ENCODE measurements at regions not wholly inside any gene's neighbourhood (a gene's known extent, or its start where the extent isn't known, plus 50 kb on each side); places are given as distances from the start of the nearest gene placed in this dataset.

GRCh38 chr15:69825941-69826818 lies 271.5 kb downstream of the TLE3 start:
- Histone ChIP-seq H3K36me3 (ENCODE audit: insufficient read depth, low read length) (no peaks in the 10 kb centered on the region), H3K9me3 (ENCODE audit: low read length) (no peaks in the 10 kb centered on the region), H3K4me3 (ENCODE audit: low read length) (no peak overlapping the region), H3K4me1 (ENCODE audit: insufficient read depth, low read length) (no peaks in the 10 kb centered on the region), H3K27me3 (ENCODE audit: insufficient read depth, low read length) (no peaks in the 10 kb centered on the region), H2AFZ (ENCODE audit: low read depth, low read length) (no peak overlapping the region)

GRCh38 chr15:69826819-69827175 lies 270.9 kb downstream of the TLE3 start:
- no peaks in the 10 kb centered on the region for H3K36me3 ChIP-seq (ENCODE audit: insufficient read depth, low read length)
- H3K9me3 ChIP-seq (ENCODE audit: low read length): no peaks in the 10 kb centered on the region
- H3K4me3 ChIP-seq (ENCODE audit: low read length): no peak overlapping the region
- H3K4me1 ChIP-seq (ENCODE audit: insufficient read depth, low read length): no peaks in the 10 kb centered on the region
- H2AFZ ChIP-seq (ENCODE audit: low read depth, low read length): no peak overlapping the region
- H3K27me3 ChIP-seq (ENCODE audit: insufficient read depth, low read length): peaks cover 5% of the 10 kb centered on the region

- H3K4me3 ChIP-seq (ENCODE audit: low read length): no peak overlapping the region
- H3K36me3 ChIP-seq (ENCODE audit: insufficient read depth, low read length): no peaks in the 10 kb centered on the region
- H2AFZ ChIP-seq (ENCODE audit: low read depth, low read length): no peak overlapping the region
- H3K9me3 ChIP-seq (ENCODE audit: low read length): no peaks in the 10 kb centered on the region
- H3K27me3 ChIP-seq (ENCODE audit: insufficient read depth, low read length): peaks cover 5% of the 10 kb centered on the region
- H3K4me1 ChIP-seq (ENCODE audit: insufficient read depth, low read length): no peaks in the 10 kb centered on the region
Measured at GRCh38 chr15:69827751-69828150, 270.0 kb downstream of the TLE3 start.

GRCh38 chr15:69828181-69828828 lies 269.4 kb downstream of the TLE3 start:
- Histone ChIP-seq H3K4me3 (ENCODE audit: low read length) (no peak overlapping the region), H3K27me3 (ENCODE audit: insufficient read depth, low read length) (peaks cover 5% of the 10 kb centered on the region), H3K9me3 (ENCODE audit: low read length) (no peaks in the 10 kb centered on the region), H2AFZ (ENCODE audit: low read depth, low read length) (no peak overlapping the region), H3K36me3 (ENCODE audit: insufficient read depth, low read length) (no peaks in the 10 kb centered on the region), H3K4me1 (ENCODE audit: insufficient read depth, low read length) (no peaks in the 10 kb centered on the region)

GRCh38 chr15:69829974-69830373 lies 267.7 kb downstream of the TLE3 start:
- peaks cover 5% of the 10 kb centered on the region for H3K27me3 ChIP-seq (ENCODE audit: insufficient read depth, low read length)
- no peaks in the 10 kb centered on the region for H3K9me3 ChIP-seq (ENCODE audit: low read length)
- H3K36me3 ChIP-seq (ENCODE audit: insufficient read depth, low read length): no peaks in the 10 kb centered on the region
- H2AFZ ChIP-seq (ENCODE audit: low read depth, low read length): no peak overlapping the region
- no peak overlapping the region for H3K4me3 ChIP-seq (ENCODE audit: low read length)
- H3K4me1 ChIP-seq (ENCODE audit: insufficient read depth, low read length): no peaks in the 10 kb centered on the region

GRCh38 chr15:69830430-69830829 lies 267.3 kb downstream of the TLE3 start:
- Histone ChIP-seq H3K36me3 (ENCODE audit: insufficient read depth, low read length) (no peaks in the 10 kb centered on the region), H3K4me3 (ENCODE audit: low read length) (no peak overlapping the region), H3K9me3 (ENCODE audit: low read length) (no peaks in the 10 kb centered on the region), H2AFZ (ENCODE audit: low read depth, low read length) (no peak overlapping the region), H3K27me3 (ENCODE audit: insufficient read depth, low read length) (peaks cover 5% of the 10 kb centered on the region), H3K4me1 (ENCODE audit: insufficient read depth, low read length) (no peaks in the 10 kb centered on the region)

- H3K9me3 ChIP-seq (ENCODE audit: low read length): no peaks in the 10 kb centered on the region
- no peak overlapping the region for H2AFZ ChIP-seq (ENCODE audit: low read depth, low read length)
- no peak overlapping the region for H3K4me3 ChIP-seq (ENCODE audit: low read length)
- no peaks in the 10 kb centered on the region for H3K4me1 ChIP-seq (ENCODE audit: insufficient read depth, low read length)
- no peaks in the 10 kb centered on the region for H3K36me3 ChIP-seq (ENCODE audit: insufficient read depth, low read length)
- H3K27me3 ChIP-seq (ENCODE audit: insufficient read depth, low read length): peaks cover 5% of the 10 kb centered on the region
Measured at GRCh38 chr15:69830876-69831275, 266.8 kb downstream of the TLE3 start.

- no peaks in the 10 kb centered on the region for H3K36me3 ChIP-seq (ENCODE audit: insufficient read depth, low read length)
- H3K4me1 ChIP-seq (ENCODE audit: insufficient read depth, low read length): no peaks in the 10 kb centered on the region
- H3K9me3 ChIP-seq (ENCODE audit: low read length): no peaks in the 10 kb centered on the region
- peaks cover 5% of the 10 kb centered on the region for H3K27me3 ChIP-seq (ENCODE audit: insufficient read depth, low read length)
- H2AFZ ChIP-seq (ENCODE audit: low read depth, low read length): no peak overlapping the region
- H3K4me3 ChIP-seq (ENCODE audit: low read length): no peak overlapping the region
Measured at GRCh38 chr15:69834267-69834666, 263.4 kb downstream of the TLE3 start.

GRCh38 chr15:69834761-69835160 lies 263.0 kb downstream of the TLE3 start:
- Histone ChIP-seq H3K36me3 (ENCODE audit: insufficient read depth, low read length) (no peaks in the 10 kb centered on the region), H3K4me3 (ENCODE audit: low read length) (no peak overlapping the region), H3K9me3 (ENCODE audit: low read length) (no peaks in the 10 kb centered on the region), H3K27me3 (ENCODE audit: insufficient read depth, low read length) (peaks cover 5% of the 10 kb centered on the region), H3K4me1 (ENCODE audit: insufficient read depth, low read length) (no peaks in the 10 kb centered on the region), H2AFZ (ENCODE audit: low read depth, low read length) (no peak overlapping the region)

GRCh38 chr15:69836048-69836447 lies 261.7 kb downstream of the TLE3 start:
- H3K27me3 ChIP-seq (ENCODE audit: insufficient read depth, low read length): peaks cover 5% of the 10 kb centered on the region
- no peak overlapping the region for H3K4me3 ChIP-seq (ENCODE audit: low read length)
- no peaks in the 10 kb centered on the region for H3K9me3 ChIP-seq (ENCODE audit: low read length)
- no peak overlapping the region for H2AFZ ChIP-seq (ENCODE audit: low read depth, low read length)
- H3K36me3 ChIP-seq (ENCODE audit: insufficient read depth, low read length): no peaks in the 10 kb centered on the region
- no peaks in the 10 kb centered on the region for H3K4me1 ChIP-seq (ENCODE audit: insufficient read depth, low read length)

- H3K27me3 ChIP-seq (ENCODE audit: insufficient read depth, low read length): peaks cover 1% of the 10 kb centered on the region
- H2AFZ ChIP-seq (ENCODE audit: low read depth, low read length): no peak overlapping the region
- H3K4me3 ChIP-seq (ENCODE audit: low read length): no peak overlapping the region
- H3K9me3 ChIP-seq (ENCODE audit: low read length): no peaks in the 10 kb centered on the region
- no peaks in the 10 kb centered on the region for H3K4me1 ChIP-seq (ENCODE audit: insufficient read depth, low read length)
- H3K36me3 ChIP-seq (ENCODE audit: insufficient read depth, low read length): no peaks in the 10 kb centered on the region
Measured at GRCh38 chr15:69836526-69837230, 261.0 kb downstream of the TLE3 start.

- Histone ChIP-seq H3K27me3 (ENCODE audit: insufficient read depth, low read length) (no peaks in the 10 kb centered on the region), H2AFZ (ENCODE audit: low read depth, low read length) (no peak overlapping the region), H3K9me3 (ENCODE audit: low read length) (no peaks in the 10 kb centered on the region), H3K4me1 (ENCODE audit: insufficient read depth, low read length) (no peaks in the 10 kb centered on the region), H3K4me3 (ENCODE audit: low read length) (no peak overlapping the region), H3K36me3 (ENCODE audit: insufficient read depth, low read length) (no peaks in the 10 kb centered on the region)
Measured at GRCh38 chr15:69838338-69838737, 259.4 kb downstream of the TLE3 start.

- H3K9me3 ChIP-seq (ENCODE audit: low read length): no peaks in the 10 kb centered on the region
- no peak overlapping the region for H2AFZ ChIP-seq (ENCODE audit: low read depth, low read length)
- no peak overlapping the region for H3K4me3 ChIP-seq (ENCODE audit: low read length)
- H3K36me3 ChIP-seq (ENCODE audit: insufficient read depth, low read length): no peaks in the 10 kb centered on the region
- H3K4me1 ChIP-seq (ENCODE audit: insufficient read depth, low read length): no peaks in the 10 kb centered on the region
- no peaks in the 10 kb centered on the region for H3K27me3 ChIP-seq (ENCODE audit: insufficient read depth, low read length)
Measured at GRCh38 chr15:69838994-69839393, 258.7 kb downstream of the TLE3 start.

Measured in neuron (in vitro differentiated cells).